IPS DF 4.7 (cell line): ENCODE measurements at regions not wholly inside any gene's neighbourhood (a gene's known extent, or its start where the extent isn't known, plus 50 kb on each side); places are given as distances from the start of the nearest gene placed in this dataset.
"Not testable (repeated sequence)": the region's sequence is repeated elsewhere in the genome, so short reads cannot be mapped to it uniquely, and the experiment has no call there.

Experiments used
- DNase-seq: peaks from one replicate; pipeline ENCODE4 v3.0.0-alpha.2; 2013; ENCODE audit warnings: low spot score; ENCODE audit errors: extremely low read depth

GRCh38 chr19:20482721-20483120, 82.9 kb downstream of the ZNF737 start:
- DNase-seq, result no peak

- no peak for DNase-seq
Measured at GRCh38 chr19:20481736-20482135, 83.8 kb downstream of the ZNF737 start.

GRCh38 chr19:20479483-20479882, 86.1 kb downstream of the ZNF737 start:
- no peak for DNase-seq

GRCh38 chr19:20478936-20479335, 86.6 kb downstream of the ZNF737 start:
- no peak for DNase-seq

- DNase-seq, result no peak
Measured at GRCh38 chr19:20472854-20473253, 92.7 kb downstream of the ZNF737 start.

GRCh38 chr19:20471431-20471830, 94.2 kb downstream of the ZNF737 start:
- no peak for DNase-seq

GRCh38 chr19:20470345-20471135, 95.0 kb downstream of the ZNF737 start:
- no peak for DNase-seq

- DNase-seq, result not testable (repeated sequence)
Measured at GRCh38 chr19:20466638-20466990, 99.0 kb downstream of the ZNF737 start.

- not testable (repeated sequence) for DNase-seq
Measured at GRCh38 chr19:20465922-20466637, 99.5 kb downstream of the ZNF737 start.

GRCh38 chr19:20453425-20453935, 112.1 kb downstream of the ZNF737 start:
- DNase-seq, result no peak

GRCh38 chr19:20444202-20444885, 121.2 kb downstream of the ZNF737 start:
- no peak for DNase-seq

GRCh38 chr19:20432266-20432842, 133.2 kb downstream of the ZNF737 start:
- DNase-seq, result not testable (repeated sequence)

- no peak for DNase-seq
Measured at GRCh38 chr19:20431826-20432225, 133.8 kb downstream of the ZNF737 start.

GRCh38 chr19:20423381-20424197, 142.0 kb downstream of the ZNF737 start:
- DNase-seq, result no peak

GRCh38 chr19:20422216-20423205, 143.1 kb downstream of the ZNF737 start:
- no peak for DNase-seq

GRCh38 chr19:20416661-20417060, 148.9 kb downstream of the ZNF737 start:
- DNase-seq, result no peak

- DNase-seq, result no peak
Measured at GRCh38 chr19:20414120-20414519, 151.5 kb downstream of the ZNF737 start.

GRCh38 chr19:20413705-20414104, 151.9 kb downstream of the ZNF737 start:
- no peak for DNase-seq

- no peak for DNase-seq
Measured at GRCh38 chr19:20412846-20413245, 152.7 kb downstream of the ZNF737 start.

GRCh38 chr19:20397292-20397691, 168.3 kb downstream of the ZNF737 start:
- DNase-seq, result no peak
